Urothelium cell line (cell line): ENCODE measurements at regions not wholly inside any gene's neighbourhood (a gene's known extent, or its start where the extent isn't known, plus 50 kb on each side); places are given as distances from the start of the nearest gene placed in this dataset.

Experiments used
- DNase-seq: peaks from one replicate; pipeline ENCODE4 v3.0.0; 2011; ENCODE audit warnings: low spot score, mixed read lengths
- FAIRE-seq: peaks from 2 replicates; lab custom pipeline; 2011; peaks lifted over from hg19 to GRCh38; lab: Jason Lieb, UNC

DNA sequence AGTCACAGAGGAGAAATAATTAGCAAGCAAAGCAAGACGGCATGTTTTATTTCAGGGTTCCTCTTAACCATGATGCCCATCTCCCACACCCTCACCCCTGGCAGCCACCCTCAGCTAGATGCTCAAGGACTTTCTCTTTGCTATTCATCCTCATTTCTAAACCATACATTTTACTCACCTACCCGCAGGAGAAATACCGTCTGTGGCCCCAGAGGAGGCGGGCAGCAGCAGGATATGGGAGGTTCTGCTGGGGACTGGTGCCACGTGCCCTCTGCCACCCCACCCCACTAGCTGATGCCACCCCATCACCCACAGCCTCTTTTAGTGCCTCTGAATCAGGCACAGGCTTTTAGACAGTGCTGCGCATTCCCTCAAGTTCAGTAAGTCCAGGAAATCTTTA, 168.7 kb upstream of the ITGB1 start:
- no peak for FAIRE-seq
- no peak for DNase-seq

DNA sequence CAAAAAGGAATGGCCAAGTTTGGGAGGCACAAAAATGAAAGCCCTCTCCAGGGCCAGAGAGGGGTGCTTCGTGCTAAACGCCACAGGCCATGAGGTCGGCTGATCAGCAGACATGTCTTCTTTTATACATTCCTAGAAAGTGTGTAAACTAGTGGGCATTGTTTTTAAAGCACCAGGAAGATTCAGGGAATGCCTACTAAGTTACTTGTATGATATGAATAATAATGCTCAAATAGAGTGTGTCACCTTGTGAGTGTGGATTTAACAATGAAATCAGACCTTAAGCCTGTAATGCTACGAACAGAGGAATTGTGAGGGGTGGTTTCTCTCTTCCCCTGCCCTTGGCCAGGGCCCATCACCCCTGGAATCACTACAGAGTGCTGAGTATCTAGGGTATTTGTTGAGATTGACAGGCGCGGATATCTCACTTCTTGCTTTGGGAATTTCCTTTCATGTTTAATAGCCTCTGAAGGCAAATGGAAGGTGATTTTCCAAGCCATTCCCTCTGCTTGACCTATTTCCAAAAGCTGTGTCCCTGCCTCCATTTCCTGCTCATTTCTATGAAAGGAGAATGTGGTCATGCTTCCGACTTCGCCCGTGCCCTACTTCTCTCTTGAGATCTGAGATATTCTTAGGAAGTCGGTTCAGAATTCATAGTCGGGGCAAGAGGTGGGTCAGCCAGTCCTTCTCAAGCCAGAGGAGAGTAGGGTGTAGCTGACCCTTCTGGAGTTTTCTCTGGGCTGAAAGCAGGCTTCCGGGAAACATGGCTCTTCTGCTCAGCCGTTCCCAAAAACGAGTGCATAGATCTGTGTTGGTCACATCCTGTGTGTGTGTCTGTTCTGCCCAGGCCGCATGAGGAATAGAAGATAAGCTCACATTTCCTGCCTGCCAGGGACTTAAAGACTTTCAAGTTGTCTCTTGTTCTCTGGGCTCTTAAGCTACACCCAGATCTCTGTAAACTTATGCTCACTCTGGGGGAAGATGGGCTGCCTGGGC, 167.8 kb upstream of the ITGB1 start:
- no peak for FAIRE-seq
- no peak for DNase-seq

DNA sequence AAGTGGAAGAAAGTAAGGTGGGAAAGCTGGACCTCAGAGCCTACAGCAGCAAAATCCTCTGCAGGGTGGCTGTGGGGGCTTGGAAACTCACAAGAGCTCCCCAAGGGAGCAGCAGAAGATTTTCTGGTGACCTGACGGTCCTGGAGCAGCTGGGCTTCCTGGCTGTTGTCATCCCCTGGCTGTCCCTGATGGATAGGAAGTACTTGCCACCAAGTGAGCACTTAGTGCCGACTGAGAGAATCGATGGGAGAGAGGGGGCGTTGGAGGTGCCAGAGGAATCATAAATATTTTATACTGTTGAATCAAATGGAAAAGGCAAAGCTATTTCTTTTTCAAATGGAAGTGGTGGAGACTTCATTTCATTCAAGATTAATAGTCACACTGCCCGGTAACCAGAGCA, 167.1 kb upstream of the ITGB1 start:
- DNase-seq (no peak), FAIRE-seq (peak; percentile 46)

DNA sequence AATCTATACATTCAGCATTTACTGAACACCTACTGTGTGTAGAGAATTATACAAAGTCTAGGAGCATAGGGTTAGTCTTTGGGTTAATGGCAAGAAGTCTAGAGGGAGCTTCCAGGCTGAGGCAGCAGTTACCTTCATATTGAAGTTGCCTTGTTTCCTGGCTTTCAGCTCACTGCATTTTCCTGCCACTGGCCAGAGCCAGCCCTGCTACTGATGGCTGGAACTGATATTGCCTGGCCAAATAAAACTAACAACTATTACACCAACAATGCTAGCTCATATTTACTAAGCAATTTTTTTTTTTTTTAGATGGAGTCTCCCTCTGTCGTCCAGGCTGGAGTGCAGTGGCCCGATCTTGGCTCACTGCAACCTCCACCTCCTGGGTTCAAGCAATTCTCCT, 165.7 kb upstream of the ITGB1 start:
- DNase-seq (no peak), FAIRE-seq (no peak)

DNA sequence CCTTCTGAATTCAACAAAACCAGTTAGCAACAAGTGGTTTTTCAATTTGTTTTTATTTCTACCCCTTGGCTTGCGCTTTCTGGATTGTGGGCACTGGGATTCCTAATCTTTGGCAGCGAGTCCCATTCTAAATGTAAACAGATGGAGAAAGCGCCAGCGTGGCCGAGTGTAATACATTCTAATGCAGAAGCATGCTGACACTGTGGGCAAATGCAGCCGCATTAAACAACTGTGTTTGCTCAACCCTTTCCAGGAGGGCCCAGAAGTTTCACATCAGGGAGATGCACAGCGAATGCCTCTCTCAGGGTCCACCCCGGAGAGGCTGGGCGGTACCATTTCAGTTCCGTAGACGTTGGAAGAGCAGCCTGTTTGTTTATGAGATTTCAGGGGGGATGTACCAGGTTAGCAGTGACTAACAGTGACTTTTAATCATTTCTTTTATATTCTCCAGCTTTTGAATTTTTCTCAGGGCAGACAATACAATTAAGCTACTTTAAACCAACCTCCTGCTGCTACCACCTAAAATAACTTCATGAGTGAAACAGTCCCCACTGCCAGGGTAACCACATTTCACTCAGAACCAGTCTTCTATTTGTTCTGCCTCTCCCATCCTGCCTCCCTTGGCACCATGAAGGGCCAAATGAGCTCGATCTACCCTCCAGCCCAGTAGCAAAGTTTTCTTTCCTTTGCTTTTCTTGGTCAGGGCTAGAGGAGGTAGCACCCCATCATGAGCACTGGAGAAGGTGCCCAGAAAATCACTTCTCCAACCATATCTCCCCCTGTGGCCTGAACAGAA, 164.2 kb upstream of the ITGB1 start:
- FAIRE-seq: peak; percentile 42
- peak; percentile 33 for DNase-seq

DNA sequence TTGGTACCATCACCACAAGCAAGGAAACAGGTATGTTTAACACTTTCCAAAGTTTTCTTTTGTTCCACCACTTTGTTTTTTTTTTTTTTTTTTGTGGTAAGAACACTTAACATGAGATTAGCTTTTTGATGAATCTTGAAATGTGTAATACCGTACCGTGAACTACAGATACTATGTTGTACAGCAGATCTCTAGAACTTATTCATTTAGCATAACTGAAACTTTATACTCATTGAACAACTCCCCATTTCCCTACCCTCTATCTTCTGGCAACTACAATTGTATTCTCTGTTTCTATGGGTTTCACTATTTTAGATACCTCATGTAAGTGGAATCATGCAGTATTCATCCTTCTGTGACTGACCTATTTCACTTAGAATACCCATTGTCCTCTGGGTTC, 162.7 kb upstream of the ITGB1 start:
- FAIRE-seq (peak; percentile 40), DNase-seq (no peak)

DNA sequence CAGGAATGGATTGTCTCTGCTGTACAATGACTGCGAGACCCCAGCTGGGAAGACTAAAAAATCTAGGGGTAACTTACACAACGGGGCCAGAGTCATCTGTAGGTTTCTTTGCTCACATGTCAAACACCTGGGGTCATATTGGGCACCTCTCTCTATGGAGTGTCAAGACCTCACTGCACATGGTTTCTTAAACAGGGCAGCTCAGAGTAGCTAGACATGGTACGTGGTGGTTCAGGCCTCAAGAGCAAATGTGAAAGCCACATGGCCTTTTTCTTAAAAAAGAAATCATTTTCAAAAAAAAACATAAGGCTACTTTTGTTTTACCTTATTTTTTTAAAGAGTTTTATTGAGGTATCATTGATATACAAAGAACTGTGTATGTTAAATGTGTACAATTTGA, 162.2 kb upstream of the ITGB1 start:
- DNase-seq (no peak), FAIRE-seq (peak; percentile 79)

DNA sequence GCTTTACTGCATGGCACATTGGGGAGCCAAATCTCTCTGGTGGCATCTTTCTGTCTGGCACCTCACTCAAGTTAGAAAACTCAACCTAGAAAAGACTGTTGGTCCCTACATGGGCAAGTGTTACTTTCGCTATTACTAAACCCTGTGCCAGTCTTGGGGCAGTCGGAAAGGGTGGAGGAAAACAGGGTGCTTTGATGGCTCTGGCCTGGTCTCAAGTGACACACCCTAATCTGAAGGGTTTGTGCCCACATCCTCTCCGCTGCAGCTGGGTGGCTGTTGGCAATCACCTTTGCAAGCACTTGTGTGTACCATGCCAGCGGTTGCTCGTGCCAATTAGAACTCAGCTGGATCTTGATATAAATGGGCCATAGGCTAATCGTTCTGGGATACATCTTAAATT, 159.8 kb upstream of the ITGB1 start:
- no peak for DNase-seq
- FAIRE-seq: no peak

DNA sequence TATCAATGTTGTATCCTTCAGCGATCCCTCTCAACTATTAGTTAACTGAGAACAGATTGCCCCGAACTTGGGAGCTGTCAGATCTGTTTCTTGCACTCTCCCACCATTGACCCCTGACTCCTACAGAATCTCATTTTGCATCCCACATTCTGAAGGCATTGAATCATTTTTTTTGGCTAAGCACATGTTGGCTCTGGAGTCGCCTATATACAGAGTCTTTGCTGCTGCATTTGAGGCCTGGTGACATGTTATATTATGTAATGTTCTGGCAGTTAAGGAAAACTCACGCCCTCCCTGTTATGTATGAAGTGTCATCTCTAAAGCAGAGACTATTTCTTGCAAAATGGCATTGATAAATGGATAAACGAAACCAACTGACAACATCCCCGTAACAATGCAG, 159.2 kb upstream of the ITGB1 start:
- peak; percentile 30 for FAIRE-seq

DNA sequence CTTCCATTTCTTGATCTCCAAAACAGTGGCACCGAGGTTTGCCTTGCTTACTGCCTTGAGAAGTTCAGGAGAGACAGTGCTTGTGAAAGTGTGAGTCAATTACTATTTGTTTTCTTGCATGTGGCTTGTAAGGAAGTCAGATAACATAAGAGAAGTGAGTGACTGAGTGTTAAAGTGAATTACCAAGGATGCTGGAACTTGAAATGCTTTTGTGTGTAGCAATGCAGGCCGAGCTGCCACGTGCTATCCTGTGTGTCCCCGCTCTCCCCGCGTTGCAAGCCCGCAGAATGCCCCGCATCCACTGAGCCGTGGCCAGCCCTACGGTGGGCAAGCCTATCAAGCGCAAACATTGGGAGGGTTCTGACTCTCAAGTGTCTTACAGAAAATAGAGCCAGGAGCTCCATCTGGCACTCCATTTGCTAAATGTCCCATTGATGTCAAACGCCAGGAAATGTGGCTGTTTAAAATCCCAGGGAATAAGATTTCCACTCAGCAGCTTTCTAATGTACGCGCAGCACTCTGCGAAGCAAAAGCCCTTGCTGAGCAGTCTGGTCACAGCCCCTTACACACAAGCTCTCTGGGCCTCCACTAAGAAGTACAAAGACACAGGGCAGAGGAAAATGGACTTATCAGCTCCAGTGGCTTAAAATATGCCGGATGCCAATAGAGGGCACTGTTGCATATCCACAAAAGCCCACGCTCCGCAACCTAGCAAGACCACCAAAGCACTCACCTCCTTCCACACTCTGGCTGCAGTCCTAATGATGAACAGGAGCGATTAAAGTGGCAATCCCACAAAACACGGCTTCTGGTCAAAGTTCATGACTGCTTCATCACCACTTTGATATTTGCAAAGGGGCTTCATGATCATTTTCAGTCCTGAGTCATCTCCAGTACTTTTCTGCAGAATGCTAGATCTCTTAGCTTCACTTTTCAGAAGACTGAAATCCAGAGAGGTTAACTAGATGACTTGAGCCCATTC, 158.0 kb upstream of the ITGB1 start:
- peak; percentile 38 for DNase-seq
- FAIRE-seq: peak; percentile 27

More for the DNA sequence above, 159.2 kb upstream of the ITGB1 start:
- no peak for DNase-seq

DNA sequence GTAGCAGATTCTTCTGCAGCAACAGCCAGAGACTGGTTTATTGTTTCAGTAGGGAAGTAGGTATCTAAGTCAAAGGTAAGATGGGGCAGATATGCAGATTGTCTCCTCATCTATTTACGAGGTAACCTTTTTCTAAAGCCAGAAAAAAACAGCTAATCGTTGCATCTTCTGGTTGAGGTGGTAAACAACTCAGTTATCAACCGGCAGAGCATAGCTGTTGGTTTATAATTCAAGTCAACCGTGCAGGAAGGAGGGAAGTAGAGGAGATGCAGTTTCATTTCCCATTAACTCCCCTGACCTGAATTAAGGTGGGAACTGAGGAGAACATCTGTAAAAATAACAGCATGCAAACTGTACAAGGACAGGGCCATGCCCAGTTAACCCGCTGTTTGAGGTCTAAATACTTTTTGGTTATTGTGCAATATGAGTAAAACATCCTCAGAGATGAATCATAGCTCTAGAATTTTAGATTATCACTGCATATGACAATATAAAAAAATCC, 156.5 kb upstream of the ITGB1 start:
- FAIRE-seq (peak; percentile 94), DNase-seq (no peak)

DNA sequence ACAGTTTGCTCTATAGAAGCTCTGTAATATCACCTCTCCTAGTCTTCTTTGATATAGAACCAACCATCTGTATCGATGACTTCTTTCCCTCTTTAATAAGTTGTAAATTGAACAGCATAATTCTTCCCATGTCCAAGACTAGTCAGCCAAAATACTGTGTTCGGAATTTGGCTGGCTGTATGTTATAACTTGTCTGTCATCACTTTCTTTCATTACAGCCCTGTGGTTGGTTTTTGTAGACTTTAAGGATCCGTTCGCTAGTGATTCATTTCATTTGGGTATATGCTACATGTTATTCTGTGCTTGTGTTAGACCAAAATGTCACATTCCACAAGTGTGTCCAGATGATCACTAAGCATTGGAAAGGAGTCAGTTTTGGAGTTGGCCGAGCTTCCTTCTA, 155.4 kb upstream of the ITGB1 start:
- DNase-seq: no peak
- FAIRE-seq: peak; percentile 44

DNA sequence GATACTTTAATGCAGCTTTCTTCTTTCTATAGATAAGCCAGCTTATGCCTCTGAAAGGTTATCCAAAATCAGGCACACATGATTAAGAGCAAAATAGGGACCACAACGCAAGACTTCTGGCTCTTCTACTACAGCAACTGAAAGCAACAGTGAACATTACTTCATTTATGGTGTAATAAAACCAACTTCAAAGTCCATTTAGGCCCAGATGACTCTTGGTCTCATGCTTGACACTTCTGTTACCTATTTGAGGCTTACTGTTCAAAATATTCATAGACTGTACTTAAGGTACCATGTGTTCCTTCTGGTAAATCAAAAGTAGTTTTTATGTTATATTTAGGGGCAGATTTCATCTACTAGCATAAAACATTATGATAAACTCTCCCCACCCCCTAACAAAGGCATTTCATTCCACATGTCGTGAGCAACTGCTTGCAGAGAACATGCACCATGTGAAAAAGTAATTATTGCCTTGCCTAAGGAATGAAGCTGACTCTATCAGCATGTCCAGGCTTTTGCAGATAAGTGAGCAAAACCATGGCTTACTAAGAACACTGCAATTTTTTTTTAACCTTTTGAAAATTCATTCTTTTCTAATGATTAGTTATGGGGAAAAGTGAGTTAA, 154.9 kb upstream of the ITGB1 start:
- DNase-seq (no peak), FAIRE-seq (no peak)

DNA sequence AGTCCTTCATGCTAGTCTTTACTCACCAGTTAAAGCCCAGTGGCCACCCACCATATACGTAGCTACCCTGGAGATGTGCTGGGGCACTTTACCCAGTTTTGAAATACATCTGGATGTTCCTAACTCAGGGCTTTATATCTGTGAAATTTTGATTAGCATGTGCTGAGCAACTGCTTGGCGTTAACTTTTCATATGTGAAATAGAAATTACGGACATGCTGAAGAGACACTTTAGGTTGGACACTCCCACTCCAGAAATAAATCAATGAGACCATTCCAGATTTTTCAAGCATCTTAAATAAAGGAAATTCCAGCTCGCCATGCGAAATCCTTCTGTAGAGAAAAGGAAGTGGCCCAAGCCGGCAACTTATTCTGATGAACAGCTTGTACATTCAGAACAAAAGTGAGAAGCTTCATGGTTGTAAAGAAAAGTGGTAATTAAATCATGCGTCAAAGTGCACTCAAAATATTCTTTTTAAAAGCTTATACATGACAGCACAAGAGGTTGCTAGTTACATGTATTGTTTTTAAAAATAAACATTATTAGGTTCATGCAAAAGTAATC, 153.5 kb upstream of the ITGB1 start:
- DNase-seq: no peak
- FAIRE-seq: no peak

DNA sequence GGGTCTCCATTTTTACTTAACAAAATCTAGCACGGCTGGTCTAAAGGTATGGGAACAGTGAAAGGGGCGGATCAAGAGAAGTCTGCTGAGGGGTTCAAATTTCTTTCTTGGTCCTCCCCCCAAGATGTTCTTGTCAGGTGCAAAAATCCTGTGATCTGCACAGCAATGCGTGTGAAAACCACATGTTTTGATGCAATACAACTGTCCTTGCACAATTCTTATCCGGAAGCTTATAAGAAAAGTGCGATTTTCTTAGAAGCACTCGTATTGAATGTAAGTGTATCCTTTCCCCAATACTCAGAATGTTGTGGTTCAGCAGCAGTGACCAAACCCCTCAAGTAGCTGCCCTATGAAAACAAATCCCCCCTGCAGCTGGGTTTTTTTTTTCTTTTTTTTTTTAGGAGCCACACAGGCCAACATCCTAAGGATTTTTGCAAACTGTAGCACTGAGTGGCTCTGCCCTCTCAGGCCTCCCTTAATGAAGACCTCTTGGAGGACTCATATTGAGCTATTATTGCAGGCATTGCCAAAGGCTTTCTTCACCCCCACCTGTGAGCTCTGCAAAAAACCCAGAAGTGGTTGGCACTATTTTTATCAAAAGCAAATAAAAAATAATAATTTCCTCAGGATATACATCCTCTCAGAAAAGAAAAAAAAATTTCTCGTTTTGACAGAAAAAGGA, 151.9 kb upstream of the ITGB1 start:
- FAIRE-seq (no peak), DNase-seq (no peak)

DNA sequence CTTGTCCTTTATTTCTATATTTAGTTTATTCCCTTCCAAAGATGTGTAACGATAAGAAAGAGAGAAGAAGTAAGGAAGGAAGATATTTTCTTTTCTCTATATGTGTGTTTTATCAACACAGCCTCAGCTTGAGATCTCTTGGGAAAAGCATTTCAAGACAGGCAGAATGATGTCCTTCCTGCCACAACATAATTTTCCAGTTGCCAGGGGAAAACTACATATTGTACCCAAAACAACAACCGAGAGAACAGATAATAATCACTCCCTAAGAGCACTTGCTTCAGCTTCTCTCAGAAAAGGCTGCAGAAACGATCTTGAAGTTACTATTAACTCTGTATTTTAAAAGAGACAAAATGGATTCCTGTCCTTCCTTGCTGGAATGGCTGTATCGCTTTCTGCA, 151.4 kb upstream of the ITGB1 start:
- DNase-seq (no peak), FAIRE-seq (no peak)

DNA sequence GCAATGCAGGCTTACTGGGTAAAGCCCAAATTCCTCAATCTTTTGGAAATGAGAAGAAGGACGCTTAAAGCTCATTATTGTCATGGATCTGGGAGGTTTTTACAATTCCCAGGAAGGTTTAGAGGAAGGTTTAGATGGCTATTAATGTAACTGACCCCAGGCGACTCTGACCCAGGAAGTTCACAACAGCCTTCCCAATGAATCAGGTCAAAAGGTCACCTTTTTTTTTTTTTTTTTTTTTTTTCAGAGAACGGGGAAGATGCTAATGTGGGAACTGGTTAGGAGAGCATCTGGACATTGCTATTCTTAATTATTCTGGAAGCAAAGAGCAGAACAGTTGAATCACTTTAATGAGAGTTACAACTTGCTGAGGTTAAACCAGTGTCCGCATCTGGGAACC, 149.9 kb upstream of the ITGB1 start:
- DNase-seq (no peak), FAIRE-seq (no peak)

DNA sequence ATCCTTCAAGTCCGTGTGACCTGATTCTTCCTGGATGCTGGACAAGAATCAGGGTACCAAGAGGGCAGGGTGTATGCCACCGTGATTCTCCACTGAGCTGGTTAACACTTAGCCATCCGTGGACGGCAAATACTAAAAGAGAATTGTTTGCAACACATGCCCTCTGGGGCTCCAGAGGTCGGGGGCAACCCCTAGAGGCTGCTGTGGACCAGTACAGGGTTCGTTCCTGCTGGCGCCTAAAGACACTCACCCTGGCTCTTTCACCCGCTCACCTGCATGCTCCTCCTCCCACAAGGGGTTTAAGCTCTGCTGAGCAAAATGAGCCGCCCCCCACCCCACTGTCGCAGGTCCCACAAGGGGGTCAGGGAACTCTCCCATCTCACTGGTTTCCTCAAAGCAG, 148.7 kb upstream of the ITGB1 start:
- DNase-seq (no peak), FAIRE-seq (no peak)

DNA sequence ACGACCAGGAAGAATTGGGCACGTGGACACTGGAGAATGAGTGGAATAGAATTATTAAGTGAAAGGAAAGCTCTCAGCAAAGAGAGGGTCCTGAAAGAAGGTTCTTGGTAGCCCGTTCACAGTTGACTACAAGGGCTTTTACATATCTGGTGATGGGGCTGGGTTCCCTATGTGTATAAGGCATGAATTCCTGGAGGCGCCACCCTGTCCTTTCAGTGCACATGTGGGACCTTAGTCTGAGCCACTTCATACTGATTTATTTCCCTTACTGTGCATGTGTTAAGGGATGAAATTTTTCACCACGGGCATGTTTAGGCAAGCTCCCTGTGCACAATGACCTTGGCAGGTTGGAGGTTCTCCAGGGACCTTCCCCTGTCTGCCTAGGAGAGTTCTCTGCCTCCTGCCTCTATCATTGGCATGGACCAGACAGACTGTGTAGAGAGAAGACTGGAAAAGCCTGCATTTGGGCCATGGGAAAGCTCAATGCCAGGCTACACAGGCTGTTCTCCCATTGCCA, 145.9 kb upstream of the ITGB1 start:
- DNase-seq: no peak
- FAIRE-seq: peak; percentile 53
